Endothelial cell of umbilical vein (primary cell): ENCODE measurements at regions not wholly inside any gene's neighbourhood (a gene's known extent, or its start where the extent isn't known, plus 50 kb on each side); places are given as distances from the start of the nearest gene placed in this dataset.

Experiments
- BruUV-seq: library from RNA; stranded (reverse); fragments of 400-500 nt; replicated peaks from 2 replicates; lab custom pipeline; 2021; lab: Mats Ljungman, UMichigan
- CTCF ChIA-PET: fragments of 300-600, 350-600 bp; sonication (Branson Sonifier 250); formaldehyde crosslinking; loops from one replicate; lab custom pipeline; 2021; ENCODE audit warnings: antibody characterized with exemption, inconsistent platforms; lab: Charles Lee
- POLR2A ChIA-PET: fragments of 300-600, 350-600 bp; sonication (Branson Sonifier 250); formaldehyde crosslinking; loops from one replicate; lab custom pipeline; 2021; ENCODE audit warnings: antibody characterized with exemption, inconsistent platforms; lab: Charles Lee
- DNase-seq: peaks from one replicate; pipeline ENCODE4 v3.0.0-alpha.2; 2011; ENCODE audit warnings: low read depth, low spot score
- FAIRE-seq: peaks from 2 replicates; lab custom pipeline; 2011; peaks lifted over from hg19 to GRCh38; lab: Jason Lieb, UNC
- H2AFZ ChIP-seq: 2 replicates; pipeline ENCODE4 v1.6.0; 2012; ENCODE audit warnings: low read depth, low read length, control low read depth, inconsistent platforms
- H3K27ac ChIP-seq: 2 replicates; pipeline ENCODE4 v1.5.1; 2011; ENCODE audit warnings: low read depth, mild to moderate bottlenecking, control low read depth, low read length, moderate library complexity; ENCODE audit not compliant: insufficient read depth
- H3K27me3 ChIP-seq, 2 experiments: 2 replicates each; pipeline versions ENCODE4 v1.6.0 to v1.6.1; 2011; ENCODE audit warnings: low read length in 2 of 2, mixed read lengths in 1 of 2; ENCODE audit not compliant: control insufficient read depth in 2 of 2, insufficient read depth in 2 of 2
- H3K36me3 ChIP-seq, 2 experiments: 2 replicates in 1 of 2; 3 replicates in 1 of 2; pipeline ENCODE4 v1.5.1; 2011; ENCODE audit warnings: low read length in 2 of 2, mild to moderate bottlenecking in 1 of 2, moderate library complexity in 1 of 2; ENCODE audit not compliant: control insufficient read depth in 2 of 2, insufficient read depth in 2 of 2; ENCODE audit errors: extremely low read depth in 1 of 2
- H3K4me1 ChIP-seq: 3 replicates; pipeline ENCODE4 v1.5.1; 2011; ENCODE audit warnings: mild to moderate bottlenecking, low read length; ENCODE audit not compliant: control insufficient read depth, insufficient read depth; ENCODE audit errors: extremely low read depth
- H3K4me2 ChIP-seq: 2 replicates; pipeline ENCODE4 v1.6.1; 2011; ENCODE audit warnings: low read length, control low read depth, mixed read lengths; ENCODE audit not compliant: insufficient read depth
- H3K4me3 ChIP-seq, 3 experiments: fragments of 200-600 bp in 1 of 3; sonication (generic), shearing (Covaris generic) in 1 of 3; replicated peaks in 1 of 3; 2 replicates each; pipeline ENCODE4 v1.5.1; 2011 to 2016; ENCODE audit warnings: control low read depth in 3 of 3, low read length in 3 of 3, mild to moderate bottlenecking in 2 of 3, inconsistent platforms in 1 of 3, low read depth in 1 of 3, moderate library complexity in 1 of 3; ENCODE audit not compliant: insufficient read depth in 1 of 3
- H3K79me2 ChIP-seq: 2 replicates; pipeline ENCODE4 v1.6.0; 2012; ENCODE audit warnings: low read length, inconsistent platforms; ENCODE audit not compliant: control insufficient read depth, insufficient read depth
- H3K9ac ChIP-seq: replicated peaks from 2 replicates; pipeline ENCODE3; 2011; ENCODE audit warnings: low read length, control low read depth; ENCODE audit not compliant: insufficient read depth; ENCODE audit errors: extremely low read depth
- H3K9me1 ChIP-seq: replicated peaks from 3 replicates; pipeline ENCODE4 v1.6.0; 2011; ENCODE audit warnings: mild to moderate bottlenecking, low read length; ENCODE audit not compliant: control insufficient read depth, insufficient read depth; ENCODE audit errors: extremely low read depth
- H3K9me3 ChIP-seq: replicated peaks from 2 replicates; pipeline ENCODE4 v1.5.1; 2012; ENCODE audit warnings: low read length, inconsistent platforms; ENCODE audit not compliant: control insufficient read depth, insufficient read depth
- H4K20me1 ChIP-seq: replicated peaks from 2 replicates; pipeline ENCODE3; 2011; ENCODE audit warnings: mild to moderate bottlenecking, low read length; ENCODE audit not compliant: control insufficient read depth, insufficient read depth; ENCODE audit errors: extremely low read depth
- EZH2 ChIP-seq: IDR thresholded peaks from 2 replicates; pipeline ENCODE4 v1.6.1; 2012; ENCODE audit warnings: borderline replicate concordance, low read depth, mild to moderate bottlenecking, moderate library complexity, low read length, inconsistent platforms; ENCODE audit not compliant: severe bottlenecking
- FOS ChIP-seq: IDR thresholded peaks from 2 replicates; pipeline ENCODE4 v1.6.1; 2011; ENCODE audit warnings: mild to moderate bottlenecking, low read length, moderate library complexity, borderline replicate concordance; ENCODE audit not compliant: insufficient read depth
- GATA2 ChIP-seq: IDR thresholded peaks from 2 replicates; pipeline ENCODE4 v1.7.0; 2011; ENCODE audit warnings: low read depth, mild to moderate bottlenecking, moderate library complexity, mixed read lengths, low read length; ENCODE audit not compliant: insufficient read length, insufficient read depth
- JUN ChIP-seq: IDR thresholded peaks from 2 replicates; pipeline ENCODE4 v1.6.1; 2011; ENCODE audit warnings: borderline replicate concordance, low read depth; ENCODE audit not compliant: insufficient read length, insufficient read depth
- MAX ChIP-seq: IDR thresholded peaks from 2 replicates; pipeline ENCODE4 v1.6.1; 2011; ENCODE audit not compliant: insufficient read depth, insufficient read length
- MYC ChIP-seq: IDR thresholded peaks from one replicate; pipeline ENCODE4 v1.6.1; 2011; ENCODE audit warnings: mild to moderate bottlenecking, low read depth, low read length
- POLR2A ChIP-seq: IDR thresholded peaks from 2 replicates; pipeline ENCODE4 v1.6.1; 2012; ENCODE audit warnings: low read depth, mild to moderate bottlenecking, control low read depth, low read length
- POLR2AphosphoS5 ChIP-seq: IDR thresholded peaks from 2 replicates; pipeline ENCODE4 v1.6.1; 2012; ENCODE audit warnings: low read depth, mild to moderate bottlenecking, control low read depth, low read length, moderate library complexity; ENCODE audit not compliant: insufficient read depth
- dilution Hi-C: fragments of 300-500 bp; cut with MboI; formaldehyde crosslinking; loops from one replicate; pipeline ENCODE4 v1.15.0; 2019; ENCODE audit warnings: low sequenced_read_pairs; ENCODE audit not compliant: extremely low pct_ligation_motif_present
- intact Hi-C: fragments of 100-400 bp; cut with micrococcal nuclease; formaldehyde crosslinking; loops from one replicate; pipeline ENCODE4 v1.10.0; 2022
- TF ChIP-seq, protein P1 (sequence below), 2 donors: IDR thresholded peaks; 1 replicate in 1 of 2; 2 replicates in 1 of 2; pipeline ENCODE4 v1.5.1; 2011; ENCODE audit warnings: low read length in 2 of 2, mild to moderate bottlenecking in 2 of 2, moderate library complexity in 2 of 2, control low read depth in 1 of 2, inconsistent platforms in 1 of 2, low read depth in 1 of 2; ENCODE audit not compliant: insufficient read depth in 1 of 2; ENCODE audit errors: extremely low read depth in 1 of 2

GRCh38 chrX:118179718-118180117, 63.1 kb upstream of the KLHL13 start:
- no peaks in the 10 kb centered on the region for H3K79me2 ChIP-seq
- DNase-seq, result peak; percentile 47
- BruUV-seq, result no TSS peak
- H3K4me3 ChIP-seq, result no peak overlapping the region
- no peak overlapping the region for H2AFZ ChIP-seq
- H3K9me1 ChIP-seq, result no peaks in the 10 kb centered on the region
- H3K36me3 ChIP-seq, result no peaks in the 10 kb centered on the region
- intact Hi-C loops, result loop anchor here (5.0 kb wide), 1 partner anchor 38 kb away; no protein-coding TSS in a partner anchor
- H3K9me3 ChIP-seq, result no peaks in the 10 kb centered on the region
- H3K9ac ChIP-seq, result no peak overlapping the region
- dilution Hi-C loops, result no loop called here
- no peak for TF ChIP-seq MYC
- TF ChIP-seq, protein P1, sequence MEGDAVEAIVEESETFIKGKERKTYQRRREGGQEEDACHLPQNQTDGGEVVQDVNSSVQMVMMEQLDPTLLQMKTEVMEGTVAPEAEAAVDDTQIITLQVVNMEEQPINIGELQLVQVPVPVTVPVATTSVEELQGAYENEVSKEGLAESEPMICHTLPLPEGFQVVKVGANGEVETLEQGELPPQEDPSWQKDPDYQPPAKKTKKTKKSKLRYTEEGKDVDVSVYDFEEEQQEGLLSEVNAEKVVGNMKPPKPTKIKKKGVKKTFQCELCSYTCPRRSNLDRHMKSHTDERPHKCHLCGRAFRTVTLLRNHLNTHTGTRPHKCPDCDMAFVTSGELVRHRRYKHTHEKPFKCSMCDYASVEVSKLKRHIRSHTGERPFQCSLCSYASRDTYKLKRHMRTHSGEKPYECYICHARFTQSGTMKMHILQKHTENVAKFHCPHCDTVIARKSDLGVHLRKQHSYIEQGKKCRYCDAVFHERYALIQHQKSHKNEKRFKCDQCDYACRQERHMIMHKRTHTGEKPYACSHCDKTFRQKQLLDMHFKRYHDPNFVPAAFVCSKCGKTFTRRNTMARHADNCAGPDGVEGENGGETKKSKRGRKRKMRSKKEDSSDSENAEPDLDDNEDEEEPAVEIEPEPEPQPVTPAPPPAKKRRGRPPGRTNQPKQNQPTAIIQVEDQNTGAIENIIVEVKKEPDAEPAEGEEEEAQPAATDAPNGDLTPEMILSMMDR (IDR thresholded peaks at IDR 0.05; ENCODE audit: extremely low read depth in 1 of 2, insufficient read depth in 1 of 2, low read depth in 1 of 2, low read length in 2 of 2), result no peak
- no peak for TF ChIP-seq POLR2A
- FAIRE-seq, result no peak
- H3K4me2 ChIP-seq, result no peak overlapping the region
- peaks cover 8% of the 10 kb centered on the region for H3K4me1 ChIP-seq
- ChIA-PET POLR2A (no interaction called here), CTCF (no interaction called here)
- H3K27me3 ChIP-seq, result no peaks in the 10 kb centered on the region
- no peak overlapping the region for H3K27ac ChIP-seq
- no peaks in the 10 kb centered on the region for H4K20me1 ChIP-seq

DNA sequence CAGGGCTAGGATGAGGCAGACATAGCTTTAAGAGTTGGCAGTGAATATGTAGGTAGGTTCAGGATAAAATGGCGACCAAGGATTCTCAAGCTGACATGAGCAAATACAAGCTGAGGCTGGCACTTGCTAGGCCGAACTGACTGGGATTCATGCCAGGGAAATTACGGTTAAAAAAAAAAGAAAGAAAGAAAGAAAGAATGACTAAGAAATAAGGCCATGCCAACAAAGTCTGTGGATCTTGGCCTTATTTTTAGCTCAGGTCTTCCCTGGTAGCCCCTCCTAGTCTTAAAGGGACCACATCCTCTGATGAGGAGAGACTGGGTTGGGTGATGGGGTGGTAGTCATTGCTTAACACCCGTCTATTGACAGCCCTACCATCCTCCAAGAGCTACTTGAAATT, 64.4 kb upstream of the KLHL13 start:
- dilution Hi-C loops (no loop called here), intact Hi-C loops (loop anchor here (5.0 kb wide), 1 partner anchor 36 kb away; no protein-coding TSS in a partner anchor)
- no peaks in the 10 kb centered on the region for H3K9me1 ChIP-seq
- no peaks in the 10 kb centered on the region for H3K79me2 ChIP-seq
- FAIRE-seq (peak; percentile 79), DNase-seq (peak; percentile 79)
- ChIA-PET POLR2A (no interaction called here), CTCF (no interaction called here)
- H4K20me1 ChIP-seq, result no peaks in the 10 kb centered on the region
- no peak overlapping the region for H3K4me3 ChIP-seq
- H3K9me3 ChIP-seq, result no peaks in the 10 kb centered on the region
- peaks cover 8% of the 10 kb centered on the region for H3K4me1 ChIP-seq
- H3K36me3 ChIP-seq, result no peaks in the 10 kb centered on the region
- no peak overlapping the region for H3K4me2 ChIP-seq
- BruUV-seq, result no TSS peak
- TF ChIP-seq JUN (no peak), MAX (no peak), FOS (no peak), POLR2A (no peak), EZH2 (no peak), MYC (no peak), POLR2AphosphoS5 (no peak), GATA2 (no peak)
- TF ChIP-seq, protein P1 (IDR thresholded peaks at IDR 0.05; ENCODE audit: extremely low read depth in 1 of 2, insufficient read depth in 1 of 2, low read depth in 1 of 2, low read length in 2 of 2), result no peak
- no peak overlapping the region for H3K9ac ChIP-seq
- H3K27me3 ChIP-seq, result no peaks in the 10 kb centered on the region
- no peak overlapping the region for H3K27ac ChIP-seq
- no peak overlapping the region for H2AFZ ChIP-seq
